ENCODE measurements at regions not wholly inside any gene's neighbourhood (a gene's known extent, or its start where the extent isn't known, plus 50 kb on each side); places are given as distances from the start of the nearest gene placed in this dataset.

DNA sequence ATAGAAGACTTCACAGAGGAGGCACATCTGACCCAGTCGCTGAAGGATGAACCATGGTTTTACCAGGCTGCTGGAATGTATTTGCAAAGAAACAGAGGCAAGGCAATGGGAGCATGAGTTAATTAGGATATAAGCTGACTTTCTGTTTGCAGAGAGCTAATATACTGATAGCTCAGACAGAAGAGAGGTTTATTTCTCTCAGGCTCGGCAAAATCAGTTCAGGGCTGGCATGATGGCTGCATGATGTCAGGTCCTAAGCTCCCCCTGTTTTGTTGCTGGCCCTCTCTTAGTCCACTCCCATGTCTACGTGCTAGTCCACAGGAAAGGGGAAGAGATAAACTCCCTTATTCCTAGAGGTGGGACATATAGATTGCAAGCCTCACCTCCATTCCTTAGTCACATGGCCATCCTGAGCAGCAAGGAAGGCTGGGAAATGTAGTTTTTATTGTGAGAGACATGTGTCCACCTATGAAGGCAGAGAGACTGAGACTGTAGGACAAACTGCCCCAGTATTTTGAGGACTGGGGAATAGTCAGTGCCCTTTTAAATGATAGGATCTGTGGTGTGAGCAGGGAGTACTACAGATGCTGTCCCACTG, 224.5 kb downstream of the VRK1 start:
- TF ChIP-seq CTCF (IDR thresholded peaks at IDR 0.05) (no peak), POLR2A (IDR thresholded peaks at IDR 0.05) (no peak), POLR2AphosphoS5 (IDR thresholded peaks at IDR 0.05) (no peak)
